Neural crest cell (in vitro differentiated cells): ENCODE measurements at regions not wholly inside any gene's neighbourhood (a gene's known extent, or its start where the extent isn't known, plus 50 kb on each side); places are given as distances from the start of the nearest gene placed in this dataset.

Experiments used
- DNase-seq: peaks from one replicate; pipeline ENCODE4 v3.0.0; 2021; ENCODE audit warnings: low read depth, mixed read lengths, low spot score
- H3K27ac Mint-ChIP-seq: one replicate; pipeline ENCODE4 v1.8.0; 2021; ENCODE audit warnings: mild to moderate bottlenecking, mixed read lengths; ENCODE audit not compliant: unreplicated experiment
- H3K27me3 Mint-ChIP-seq: 2 replicates; pipeline ENCODE4 v1.8.0; 2021; ENCODE audit warnings: low read depth, mild to moderate bottlenecking, mixed read lengths
- H3K36me3 Mint-ChIP-seq: 2 replicates; pipeline ENCODE4 v1.8.0; 2021; ENCODE audit warnings: low read depth, mild to moderate bottlenecking, mixed read lengths
- H3K4me1 Mint-ChIP-seq: 2 replicates; pipeline ENCODE4 v1.8.0; 2021; ENCODE audit warnings: mixed read lengths
- H3K4me3 Mint-ChIP-seq: one replicate; pipeline ENCODE4 v1.8.0; 2021; ENCODE audit warnings: mild to moderate bottlenecking, mixed read lengths
- H3K9me3 Mint-ChIP-seq: 2 replicates; pipeline ENCODE4 v1.8.0; 2021; ENCODE audit warnings: mixed read lengths
- TF ChIP-seq, protein P1 (sequence below): fragments of 200-600 bp; sonication (generic); conservative IDR thresholded peaks from 2 replicates; pipeline ENCODE4 v1.5.0; 2021; ENCODE audit warnings: antibody characterized with exemption, mild to moderate bottlenecking

DNA sequence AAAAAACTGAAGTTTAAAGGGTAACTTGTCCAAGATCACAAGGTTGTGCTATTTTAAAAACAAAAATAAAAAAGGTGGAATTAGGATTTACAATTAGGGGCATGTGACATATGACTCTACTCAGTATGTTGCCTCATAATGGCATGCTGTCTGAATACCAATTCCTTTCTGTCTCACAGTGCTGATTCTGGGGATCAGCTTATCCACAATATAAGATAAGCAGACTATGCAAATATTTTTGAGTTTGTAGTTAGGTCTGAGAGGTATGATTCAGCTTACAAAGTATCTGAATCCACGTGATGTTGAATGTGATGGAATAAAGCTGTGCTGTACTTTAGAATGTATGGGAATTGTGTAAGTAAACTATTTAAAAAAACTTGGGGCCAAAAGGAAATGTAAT lies 216.6 kb downstream of the HHIPL2 start:
- no peak overlapping the region for H3K4me3 Mint-ChIP-seq
- no peak for DNase-seq
- H3K36me3 Mint-ChIP-seq = no peaks in the 10 kb centered on the region
- H3K27me3 Mint-ChIP-seq = peaks cover 4% of the 10 kb centered on the region
- H3K4me1 Mint-ChIP-seq = no peaks in the 10 kb centered on the region
- TF ChIP-seq, protein P1, sequence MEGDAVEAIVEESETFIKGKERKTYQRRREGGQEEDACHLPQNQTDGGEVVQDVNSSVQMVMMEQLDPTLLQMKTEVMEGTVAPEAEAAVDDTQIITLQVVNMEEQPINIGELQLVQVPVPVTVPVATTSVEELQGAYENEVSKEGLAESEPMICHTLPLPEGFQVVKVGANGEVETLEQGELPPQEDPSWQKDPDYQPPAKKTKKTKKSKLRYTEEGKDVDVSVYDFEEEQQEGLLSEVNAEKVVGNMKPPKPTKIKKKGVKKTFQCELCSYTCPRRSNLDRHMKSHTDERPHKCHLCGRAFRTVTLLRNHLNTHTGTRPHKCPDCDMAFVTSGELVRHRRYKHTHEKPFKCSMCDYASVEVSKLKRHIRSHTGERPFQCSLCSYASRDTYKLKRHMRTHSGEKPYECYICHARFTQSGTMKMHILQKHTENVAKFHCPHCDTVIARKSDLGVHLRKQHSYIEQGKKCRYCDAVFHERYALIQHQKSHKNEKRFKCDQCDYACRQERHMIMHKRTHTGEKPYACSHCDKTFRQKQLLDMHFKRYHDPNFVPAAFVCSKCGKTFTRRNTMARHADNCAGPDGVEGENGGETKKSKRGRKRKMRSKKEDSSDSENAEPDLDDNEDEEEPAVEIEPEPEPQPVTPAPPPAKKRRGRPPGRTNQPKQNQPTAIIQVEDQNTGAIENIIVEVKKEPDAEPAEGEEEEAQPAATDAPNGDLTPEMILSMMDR = no peak
- H3K9me3 Mint-ChIP-seq = peaks cover 3% of the 10 kb centered on the region
- H3K27ac Mint-ChIP-seq = no peak overlapping the region

DNA sequence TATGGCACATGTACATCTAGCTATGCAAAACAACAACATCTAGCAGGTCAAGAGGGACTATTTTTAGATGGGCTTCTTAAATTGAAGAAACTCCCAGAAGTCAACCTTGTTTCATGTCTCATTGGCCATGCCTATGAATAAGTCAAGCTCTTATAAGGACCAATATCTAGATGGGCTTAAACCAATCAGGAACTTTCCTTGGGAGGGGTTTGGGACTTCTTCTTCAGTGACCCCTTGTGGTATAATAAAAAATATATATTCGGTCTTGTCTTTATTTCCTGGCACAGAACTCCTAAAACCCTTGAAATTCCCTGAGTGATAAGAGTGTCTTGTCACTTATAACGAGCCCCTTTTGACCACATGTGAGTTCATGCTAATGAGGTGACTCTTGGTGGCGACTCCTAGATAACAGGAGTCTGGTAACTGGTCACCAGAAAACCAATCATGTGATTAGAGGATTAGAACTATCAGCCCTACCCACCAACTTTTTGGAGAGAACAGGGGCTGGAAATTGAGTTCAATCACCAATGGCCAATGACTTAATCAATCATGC lies 218.3 kb downstream of the HHIPL2 start:
- peaks cover 4% of the 10 kb centered on the region for H3K27me3 Mint-ChIP-seq
- no peaks in the 10 kb centered on the region for H3K36me3 Mint-ChIP-seq
- TF ChIP-seq, protein P1 = no peak
- H3K27ac Mint-ChIP-seq = no peak overlapping the region
- no peaks in the 10 kb centered on the region for H3K4me1 Mint-ChIP-seq
- no peak overlapping the region for H3K4me3 Mint-ChIP-seq
- DNase-seq = no peak
- peaks cover 5% of the 10 kb centered on the region for H3K9me3 Mint-ChIP-seq

DNA sequence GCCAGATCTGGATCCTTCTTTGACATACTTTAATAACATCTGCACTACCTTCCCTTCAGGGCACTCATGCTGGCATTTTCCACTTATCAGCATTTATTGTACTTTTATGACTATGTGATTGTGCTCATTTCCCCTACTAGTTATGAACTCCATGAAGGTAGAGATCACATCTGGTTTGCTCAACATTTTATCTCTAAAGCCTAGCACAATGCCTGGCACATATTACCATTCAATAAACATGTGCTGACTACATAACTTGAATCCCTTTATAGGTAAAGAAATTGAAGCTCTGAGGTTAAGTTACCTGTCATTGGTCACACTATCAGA lies 221.2 kb downstream of the HHIPL2 start:
- Mint-ChIP-seq H3K36me3 (no peaks in the 10 kb centered on the region), H3K27ac (no peak overlapping the region), H3K4me3 (no peak overlapping the region), H3K4me1 (no peaks in the 10 kb centered on the region), H3K27me3 (peaks cover 4% of the 10 kb centered on the region), H3K9me3 (peaks cover 5% of the 10 kb centered on the region)
- no peak for DNase-seq
- TF ChIP-seq, protein P1 = no peak

DNA sequence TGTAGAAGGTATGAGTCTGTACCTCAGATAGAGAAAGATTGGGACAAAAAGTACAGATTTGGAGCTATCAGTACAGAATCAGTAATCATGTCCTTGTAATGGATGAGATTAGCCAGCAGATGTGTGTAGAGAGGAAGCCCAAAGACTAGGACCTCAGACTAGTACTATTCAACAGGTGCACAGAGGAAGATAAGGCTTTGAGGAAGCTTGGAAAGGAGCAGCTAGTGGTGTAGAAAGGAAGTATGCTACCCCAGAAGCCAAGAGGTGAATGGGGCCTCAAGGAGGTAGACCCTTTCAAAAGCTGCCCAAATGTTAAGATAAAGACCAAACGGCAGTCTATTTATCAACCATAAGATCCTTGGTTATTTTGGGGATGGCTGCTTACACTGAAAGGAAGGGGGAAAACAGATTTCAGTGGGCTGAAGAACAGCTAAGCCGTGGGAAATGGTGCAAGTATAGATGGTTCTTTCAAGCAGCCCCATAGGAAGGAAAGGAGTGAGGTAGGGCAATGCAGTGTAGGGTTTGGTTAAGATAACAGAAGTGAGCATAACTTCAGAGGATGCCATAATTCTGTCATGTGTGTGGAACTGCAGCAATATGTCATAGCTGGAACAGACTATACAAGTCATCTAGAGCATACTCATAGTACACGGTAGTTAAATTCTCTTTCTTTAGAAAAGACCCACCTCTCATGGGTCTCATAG lies 221.7 kb downstream of the HHIPL2 start:
- no peak for DNase-seq
- TF ChIP-seq, protein P1 = no peak
- H3K36me3 Mint-ChIP-seq = no peaks in the 10 kb centered on the region
- H3K4me3 Mint-ChIP-seq = no peak overlapping the region
- peaks cover 4% of the 10 kb centered on the region for H3K27me3 Mint-ChIP-seq
- H3K4me1 Mint-ChIP-seq = no peaks in the 10 kb centered on the region
- H3K9me3 Mint-ChIP-seq = peaks cover 5% of the 10 kb centered on the region
- H3K27ac Mint-ChIP-seq = no peak overlapping the region

DNA sequence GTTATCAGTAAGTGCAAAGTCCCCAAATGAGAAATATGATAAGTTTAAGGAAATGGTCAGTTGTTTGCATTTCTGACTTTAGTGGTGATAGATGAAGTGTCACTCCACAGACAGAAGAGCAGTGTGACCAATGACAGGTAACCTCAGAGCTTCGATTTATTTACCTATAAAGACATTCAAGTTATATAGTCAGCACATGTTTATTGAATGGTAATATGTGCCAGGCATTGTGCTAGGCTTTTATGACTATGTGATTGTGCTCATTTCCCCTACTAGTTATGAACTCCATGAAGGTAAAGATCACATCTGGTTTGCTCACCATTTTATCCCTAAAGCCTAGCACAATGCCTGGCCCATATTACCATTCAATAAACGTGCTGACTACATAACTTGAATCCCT lies 222.4 kb downstream of the HHIPL2 start:
- no peak for DNase-seq
- Mint-ChIP-seq H3K27ac (no peak overlapping the region), H3K9me3 (peaks cover 5% of the 10 kb centered on the region), H3K36me3 (no peaks in the 10 kb centered on the region), H3K4me3 (no peak overlapping the region), H3K4me1 (no peaks in the 10 kb centered on the region), H3K27me3 (peaks cover 4% of the 10 kb centered on the region)
- TF ChIP-seq, protein P1 = no peak
